Tibial artery (tissue), 4 donors: ENCODE measurements at regions not wholly inside any gene's neighbourhood (a gene's known extent, or its start where the extent isn't known, plus 50 kb on each side); places are given as distances from the start of the nearest gene placed in this dataset.

Experiments
- DNase-seq, 2 donors: peaks; one replicate each; pipeline ENCODE4 v3.0.0-alpha.2; 2019
- H3K27ac ChIP-seq, 2 donors: fragments of 200-600 bp; sonication (generic) in 1 of 2; 1 replicate in 1 of 2; 2 replicates in 1 of 2; pipeline ENCODE4 v1.5.1; 2018 to 2019; ENCODE audit warnings: mild to moderate bottlenecking in 1 of 2
- H3K27me3 ChIP-seq, 2 donors: fragments of 200-600 bp; sonication (generic) in 1 of 2; one replicate each; pipeline versions ENCODE4 v1.5.1 to v1.6.0; 2016 to 2019
- H3K36me3 ChIP-seq, 3 donors: fragments of 200-600 bp; sonication (generic) in 2 of 3; one replicate each; pipeline ENCODE4 v1.5.1; 2016 to 2019; ENCODE audit warnings: mild to moderate bottlenecking in 2 of 3
- H3K4me1 ChIP-seq, 4 donors: fragments of 200-600 bp; sonication (generic) in 2 of 4; 1 replicate in 3 of 4; 2 replicates in 1 of 4; pipeline ENCODE4 v1.5.1; 2016 to 2019
- H3K4me3 ChIP-seq, 2 donors: fragments of 200-600 bp; sonication (generic) in 1 of 2; 1 replicate in 1 of 2; 2 replicates in 1 of 2; pipeline ENCODE4 v1.5.1; 2018 to 2019; ENCODE audit warnings: mild to moderate bottlenecking in 2 of 2
- H3K9me3 ChIP-seq, 3 donors: fragments of 200-600 bp; sonication (generic) in 1 of 3; one replicate each; pipeline ENCODE4 v1.5.1; 2016 to 2019
- intact Hi-C: fragments of 100-400 bp; cut with DNase I; formaldehyde crosslinking; loops from one replicate; pipeline ENCODE4 v1.15.0; 2023; ENCODE audit warnings: low total_unique reads
- TF ChIP-seq, protein P1 (sequence below), 2 experiments: fragments of 200-600 bp in 1 of 2; fragments of 450-650 bp in 1 of 2; IDR thresholded peaks; one replicate each; pipeline ENCODE4 v1.5.1; 2017 to 2019; ENCODE audit warnings: antibody characterized with exemption in 2 of 2, mild to moderate bottlenecking in 1 of 2, moderate library complexity in 1 of 2

DNA sequence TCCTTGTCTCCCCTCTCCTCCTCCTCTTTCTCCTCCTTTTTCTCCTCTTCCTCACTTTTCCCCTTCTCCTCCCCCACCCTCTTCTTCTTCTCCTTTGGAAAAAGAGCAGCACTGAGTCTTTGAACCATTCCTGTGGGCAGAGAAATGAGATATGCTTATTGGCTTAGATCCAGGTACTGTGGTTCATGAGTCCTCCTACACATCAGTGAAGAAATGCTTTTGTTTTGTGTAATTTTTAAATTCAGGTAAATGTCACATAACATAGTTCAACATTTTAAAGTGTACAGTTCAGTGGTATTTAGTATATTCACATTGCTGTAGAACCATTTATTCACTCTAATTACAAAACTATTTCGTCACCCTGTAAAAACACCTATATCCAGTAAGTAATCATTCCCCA lies 402.1 kb downstream of the AACS start:
- Histone ChIP-seq H3K27me3 (no peaks in the 10 kb centered on the region), H3K27ac (no peak overlapping the region), H3K4me3 (no peak overlapping the region), H3K36me3 (no peaks in the 10 kb centered on the region), H3K4me1 (no peaks in the 10 kb centered on the region), H3K9me3 (no peaks in the 10 kb centered on the region)
- no peak for DNase-seq
- intact Hi-C loops, result no loop called here
- TF ChIP-seq, protein P1, sequence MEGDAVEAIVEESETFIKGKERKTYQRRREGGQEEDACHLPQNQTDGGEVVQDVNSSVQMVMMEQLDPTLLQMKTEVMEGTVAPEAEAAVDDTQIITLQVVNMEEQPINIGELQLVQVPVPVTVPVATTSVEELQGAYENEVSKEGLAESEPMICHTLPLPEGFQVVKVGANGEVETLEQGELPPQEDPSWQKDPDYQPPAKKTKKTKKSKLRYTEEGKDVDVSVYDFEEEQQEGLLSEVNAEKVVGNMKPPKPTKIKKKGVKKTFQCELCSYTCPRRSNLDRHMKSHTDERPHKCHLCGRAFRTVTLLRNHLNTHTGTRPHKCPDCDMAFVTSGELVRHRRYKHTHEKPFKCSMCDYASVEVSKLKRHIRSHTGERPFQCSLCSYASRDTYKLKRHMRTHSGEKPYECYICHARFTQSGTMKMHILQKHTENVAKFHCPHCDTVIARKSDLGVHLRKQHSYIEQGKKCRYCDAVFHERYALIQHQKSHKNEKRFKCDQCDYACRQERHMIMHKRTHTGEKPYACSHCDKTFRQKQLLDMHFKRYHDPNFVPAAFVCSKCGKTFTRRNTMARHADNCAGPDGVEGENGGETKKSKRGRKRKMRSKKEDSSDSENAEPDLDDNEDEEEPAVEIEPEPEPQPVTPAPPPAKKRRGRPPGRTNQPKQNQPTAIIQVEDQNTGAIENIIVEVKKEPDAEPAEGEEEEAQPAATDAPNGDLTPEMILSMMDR (IDR thresholded peaks at IDR 0.05), result no peak

DNA sequence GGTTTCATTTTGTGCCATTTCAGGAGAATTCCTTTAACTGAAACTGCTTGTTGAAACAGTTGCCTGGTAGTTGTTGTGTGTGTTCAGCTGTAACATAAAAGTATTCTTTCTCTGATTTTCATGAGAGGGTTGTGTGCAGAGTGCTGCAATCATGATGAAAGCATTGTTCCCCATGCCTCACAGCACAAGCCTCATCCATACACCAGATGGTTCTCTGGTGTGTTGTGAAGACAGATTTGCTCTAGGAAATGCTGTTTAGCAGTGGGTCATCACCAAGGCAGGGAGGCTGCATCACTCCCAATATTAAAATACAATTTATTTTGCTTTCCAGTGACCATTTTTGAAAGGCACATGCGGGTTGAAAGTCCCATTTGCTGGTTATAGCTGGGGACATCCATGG lies 404.4 kb downstream of the AACS start:
- intact Hi-C loops, result no loop called here
- TF ChIP-seq, protein P1 (IDR thresholded peaks at IDR 0.05), result no peak
- no peak overlapping the region for H3K4me3 ChIP-seq
- DNase-seq, result no peak
- H3K9me3 ChIP-seq, result no peaks in the 10 kb centered on the region
- H3K27ac ChIP-seq, result no peak overlapping the region
- H3K27me3 ChIP-seq, result no peaks in the 10 kb centered on the region
- no peaks in the 10 kb centered on the region for H3K4me1 ChIP-seq
- H3K36me3 ChIP-seq, result no peaks in the 10 kb centered on the region

DNA sequence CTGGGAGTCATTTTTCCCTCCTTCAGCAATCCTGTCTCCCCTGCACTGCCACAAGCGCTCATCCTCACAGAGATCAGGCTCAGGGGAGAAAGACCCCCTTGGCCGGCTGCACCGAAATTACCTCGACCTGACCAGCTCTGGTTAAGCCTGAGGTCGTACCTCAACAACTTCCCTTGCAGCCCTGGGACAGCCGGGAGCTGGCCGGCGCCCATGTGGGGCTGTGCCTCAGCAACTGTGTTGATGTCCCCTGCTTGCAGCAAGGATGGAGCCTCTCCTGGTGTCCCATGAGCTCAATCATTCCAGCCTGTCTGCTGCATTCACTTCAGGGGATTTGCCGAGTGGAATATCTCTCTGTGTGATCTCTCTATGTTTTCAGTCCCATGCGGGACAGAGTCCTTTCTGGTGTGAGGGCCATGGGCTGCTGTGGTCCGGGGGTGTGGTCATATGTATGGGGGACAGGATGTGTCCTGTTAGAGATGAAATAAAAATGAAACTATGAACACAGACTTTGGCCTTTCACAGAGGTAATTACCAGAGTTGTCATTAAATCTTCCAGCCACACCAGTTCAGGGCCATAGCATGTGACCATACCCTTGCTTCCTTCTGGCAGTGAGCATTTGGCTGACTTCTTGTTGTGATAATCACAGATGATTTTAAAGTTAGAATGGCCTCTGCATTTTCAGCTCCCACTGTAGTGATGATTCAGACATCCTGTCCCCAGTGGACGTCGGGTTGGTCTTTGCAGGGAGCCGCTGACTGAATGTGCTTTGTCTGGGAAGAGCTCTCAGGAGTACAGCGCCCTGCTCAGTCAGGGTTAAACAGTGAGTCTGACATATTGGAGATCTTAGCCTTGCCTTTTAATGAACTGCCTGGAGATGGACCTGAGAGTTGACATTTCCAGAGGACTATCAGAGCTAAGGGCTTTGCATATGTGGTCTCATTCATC lies 405.9 kb downstream of the AACS start:
- H3K27me3 ChIP-seq, result no peaks in the 10 kb centered on the region
- DNase-seq, result no peak
- H3K4me3 ChIP-seq, result no peak overlapping the region
- no peaks in the 10 kb centered on the region for H3K36me3 ChIP-seq
- TF ChIP-seq, protein P1 (IDR thresholded peaks at IDR 0.05), result no peak
- H3K9me3 ChIP-seq, result no peaks in the 10 kb centered on the region
- H3K27ac ChIP-seq, result no peak overlapping the region
- no peaks in the 10 kb centered on the region for H3K4me1 ChIP-seq
- intact Hi-C loops, result no loop called here

GRCh38 chr12:125473501-125473900 lies 408.3 kb downstream of the AACS start:
- no peaks in the 10 kb centered on the region for H3K9me3 ChIP-seq
- no peak for DNase-seq

GRCh38 chr12:125487336-125487735 lies 422.1 kb downstream of the AACS start:
- H3K36me3 ChIP-seq, result no peaks in the 10 kb centered on the region
- no peaks in the 10 kb centered on the region for H3K9me3 ChIP-seq
- H3K4me3 ChIP-seq, result no peak overlapping the region
- no peaks in the 10 kb centered on the region for H3K27me3 ChIP-seq
- no peaks in the 10 kb centered on the region for H3K4me1 ChIP-seq
- no peak overlapping the region for H3K27ac ChIP-seq
- intact Hi-C loops, result no loop called here
- DNase-seq, result no peak
- TF ChIP-seq, protein P1 (IDR thresholded peaks at IDR 0.05), result no peak

More at GRCh38 chr12:125473501-125473900, 408.3 kb downstream of the AACS start:
- Histone ChIP-seq H3K36me3 (no peaks in the 10 kb centered on the region), H3K4me3 (no peak overlapping the region), H3K27ac (no peak overlapping the region), H3K4me1 (no peaks in the 10 kb centered on the region), H3K27me3 (no peaks in the 10 kb centered on the region)
- intact Hi-C loops, result no loop called here
- TF ChIP-seq, protein P1 (IDR thresholded peaks at IDR 0.05), result no peak
